GM23248 (cell line): ENCODE measurements at regions not wholly inside any gene's neighbourhood (a gene's known extent, or its start where the extent isn't known, plus 50 kb on each side); places are given as distances from the start of the nearest gene placed in this dataset.

Experiments used
- DNase-seq: peaks from one replicate; pipeline ENCODE4 v3.0.0-alpha.2; 2015
- H2AFZ ChIP-seq: fragments of 200-600 bp; sonication (generic); 2 replicates; pipeline ENCODE4 v1.6.1; 2016; ENCODE audit warnings: antibody characterized with exemption
- H3F3A ChIP-seq: fragments of 200-600 bp; sonication (generic); 2 replicates; pipeline ENCODE4 v1.6.1; 2016; ENCODE audit warnings: mild to moderate bottlenecking, antibody characterized with exemption, mixed run types; ENCODE audit not compliant: insufficient read depth
- H3K27ac ChIP-seq: fragments of 200-600 bp; sonication (generic); 2 replicates; pipeline ENCODE4 v1.5.1; 2016; ENCODE audit warnings: mild to moderate bottlenecking
- H3K27me3 ChIP-seq: fragments of 200-600 bp; sonication (generic); replicated peaks from 2 replicates; pipeline ENCODE4 v1.6.1; 2016; ENCODE audit warnings: mild to moderate bottlenecking; ENCODE audit not compliant: insufficient read depth
- H3K36me3 ChIP-seq: fragments of 200-600 bp; sonication (generic); 2 replicates; pipeline ENCODE4 v1.6.1; 2016; ENCODE audit warnings: low read depth, mild to moderate bottlenecking
- H3K4me1 ChIP-seq: fragments of 200-600 bp; sonication (generic); 2 replicates; pipeline ENCODE4 v1.6.1; 2016; ENCODE audit warnings: mild to moderate bottlenecking; ENCODE audit not compliant: insufficient read depth
- H3K4me2 ChIP-seq: fragments of 200-600 bp; sonication (generic); one replicate; pipeline ENCODE4 v1.6.1; 2016; ENCODE audit warnings: mild to moderate bottlenecking; ENCODE audit not compliant: unreplicated experiment
- H3K4me3 ChIP-seq: fragments of 200-600 bp; sonication (generic); 2 replicates; pipeline ENCODE4 v1.5.1; 2016; ENCODE audit warnings: mild to moderate bottlenecking
- H3K79me2 ChIP-seq: fragments of 200-600 bp; sonication (generic); 2 replicates; pipeline ENCODE4 v1.6.1; 2016; ENCODE audit warnings: mild to moderate bottlenecking; ENCODE audit not compliant: insufficient read depth
- H3K9ac ChIP-seq: fragments of 200-600 bp; sonication (generic); 2 replicates; pipeline ENCODE4 v1.6.1; 2016; ENCODE audit warnings: mild to moderate bottlenecking
- H3K9me2 ChIP-seq: fragments of 200-600 bp; sonication (generic); 2 replicates; pipeline ENCODE4 v1.6.1; 2016; ENCODE audit warnings: mixed run types, mild to moderate bottlenecking, moderate library complexity; ENCODE audit not compliant: insufficient read depth
- H3K9me3 ChIP-seq: fragments of 200-600 bp; sonication (generic); one replicate; pipeline ENCODE4 v1.6.1; 2017; ENCODE audit warnings: low read depth
- H4K20me1 ChIP-seq: fragments of 200-600 bp; sonication (generic); 2 replicates; pipeline ENCODE4 v1.6.0; 2016; ENCODE audit not compliant: insufficient read depth
- EZH2 ChIP-seq: fragments of 200-600 bp; sonication (generic); IDR thresholded peaks from 2 replicates; pipeline ENCODE4 v1.6.1; 2018; ENCODE audit warnings: antibody characterized with exemption, mild to moderate bottlenecking; ENCODE audit not compliant: insufficient read depth, poor library complexity, severe bottlenecking
- EZH2phosphoT487 ChIP-seq: fragments of 200-600 bp; sonication (generic); IDR thresholded peaks from 2 replicates; pipeline ENCODE4 v1.6.1; 2018; ENCODE audit warnings: antibody characterized with exemption, moderate library complexity, mild to moderate bottlenecking, low read depth; ENCODE audit not compliant: insufficient read depth
- WGBS, 2 experiments: methylation state at CpG; one replicate each; pipeline ENCODE4 v1.1.6; 2015 to 2017; ENCODE audit warnings: low lambda C conversion rate in 2 of 2, low coverage in 1 of 2; ENCODE audit errors: missing lambda C conversion rate in 2 of 2; 5-methylcytosine and 5-hydroxymethylcytosine counted together
- in situ Hi-C: fragments of 300-500 bp; cut with MboI; formaldehyde crosslinking; loops from 2 replicates; pipeline ENCODE4 v1.15.0; 2020

- Histone ChIP-seq H2AFZ (no peak overlapping the region), H3K9me3 (no peaks in the 10 kb centered on the region), H3K4me1 (no peaks in the 10 kb centered on the region), H3K27ac (no peak overlapping the region), H3F3A (no peaks in the 10 kb centered on the region), H3K79me2 (no peaks in the 10 kb centered on the region), H3K4me2 (no peak overlapping the region), H3K27me3 (no peaks in the 10 kb centered on the region; the same call in 1 of the 2 replicates), H3K36me3 (no peaks in the 10 kb centered on the region), H3K4me3 (no peak overlapping the region), H3K9me2 (no peaks in the 10 kb centered on the region), H4K20me1 (no peaks in the 10 kb centered on the region), H3K9ac (no peak overlapping the region)
- no peak for DNase-seq
- in situ Hi-C loops = no loop called here
- WGBS, 2 experiments = 21 to 22% methylated on average over 7 of the region's 7 CpGs
- TF ChIP-seq EZH2 (no peak), EZH2phosphoT487 (no peak)
These were observed 340.5 kb downstream of the ZNF536 start for GRCh38 chr19:30712431-30713337.

GRCh38 chr19:30711826-30712225 is 339.6 kb downstream of the ZNF536 start:
- WGBS, 2 experiments = 81% methylated on average over 4 of the region's 4 CpGs

GRCh38 chr19:30711296-30711695 is 339.1 kb downstream of the ZNF536 start:
- Histone ChIP-seq H3K9me3 (no peaks in the 10 kb centered on the region), H3K27ac (no peak overlapping the region), H3K27me3 (no peaks in the 10 kb centered on the region; the same call in 1 of the 2 replicates), H3K79me2 (no peaks in the 10 kb centered on the region), H3F3A (no peaks in the 10 kb centered on the region), H3K9me2 (no peaks in the 10 kb centered on the region), H2AFZ (no peak overlapping the region), H4K20me1 (no peaks in the 10 kb centered on the region), H3K9ac (no peak overlapping the region), H3K4me1 (no peaks in the 10 kb centered on the region), H3K4me3 (no peak overlapping the region), H3K36me3 (no peaks in the 10 kb centered on the region), H3K4me2 (no peak overlapping the region)
- WGBS, 2 experiments = 82 to 85% methylated on average over 17 of the region's 17 CpGs
- DNase-seq = no peak
- TF ChIP-seq EZH2phosphoT487 (no peak), EZH2 (no peak)
- in situ Hi-C loops = no loop called here

More at GRCh38 chr19:30711826-30712225, 339.6 kb downstream of the ZNF536 start:
- DNase-seq = no peak
- Histone ChIP-seq H2AFZ (no peak overlapping the region), H3F3A (no peaks in the 10 kb centered on the region), H3K4me3 (no peak overlapping the region), H3K79me2 (no peaks in the 10 kb centered on the region), H3K27ac (no peak overlapping the region), H3K9ac (no peak overlapping the region), H3K9me2 (no peaks in the 10 kb centered on the region), H3K4me2 (no peak overlapping the region), H3K27me3 (no peaks in the 10 kb centered on the region; the same call in 1 of the 2 replicates), H4K20me1 (no peaks in the 10 kb centered on the region), H3K4me1 (no peaks in the 10 kb centered on the region), H3K9me3 (no peaks in the 10 kb centered on the region), H3K36me3 (no peaks in the 10 kb centered on the region)
- in situ Hi-C loops = no loop called here
- no peak for TF ChIP-seq EZH2
- no peak for TF ChIP-seq EZH2phosphoT487

GRCh38 chr19:30710721-30711120 is 338.5 kb downstream of the ZNF536 start:
- Histone ChIP-seq H3K9ac (no peak overlapping the region), H3F3A (no peaks in the 10 kb centered on the region), H3K4me2 (no peak overlapping the region), H3K9me2 (no peaks in the 10 kb centered on the region), H2AFZ (no peak overlapping the region), H3K27ac (no peak overlapping the region), H3K9me3 (no peaks in the 10 kb centered on the region), H3K4me1 (no peaks in the 10 kb centered on the region), H3K36me3 (no peaks in the 10 kb centered on the region), H3K27me3 (no peaks in the 10 kb centered on the region; the same call in 1 of the 2 replicates), H3K4me3 (no peak overlapping the region), H4K20me1 (no peaks in the 10 kb centered on the region), H3K79me2 (no peaks in the 10 kb centered on the region)
- in situ Hi-C loops = no loop called here
- DNase-seq = no peak
- TF ChIP-seq EZH2phosphoT487 (no peak), EZH2 (no peak)
- 75 to 79% methylated on average over 12 of the region's 12 CpGs for WGBS, 2 experiments
